Progenitor cell of endocrine pancreas (in vitro differentiated cells): ENCODE measurements at regions not wholly inside any gene's neighbourhood (a gene's known extent, or its start where the extent isn't known, plus 50 kb on each side); places are given as distances from the start of the nearest gene placed in this dataset.

Experiments used
- DNase-seq: peaks from one replicate; pipeline ENCODE4 v3.0.0; 2021; ENCODE audit warnings: low spot score; ENCODE audit not compliant: unreplicated experiment
- H3K27ac Mint-ChIP-seq: 2 replicates; pipeline ENCODE4 v1.8.0; 2021; ENCODE audit warnings: mild to moderate bottlenecking, moderate library complexity, mixed read lengths
- H3K27me3 Mint-ChIP-seq: 2 replicates; pipeline ENCODE4 v1.8.0; 2021; ENCODE audit warnings: mixed read lengths
- H3K36me3 Mint-ChIP-seq: 2 replicates; pipeline ENCODE4 v1.8.0; 2022; ENCODE audit warnings: mixed read lengths; ENCODE audit not compliant: insufficient read depth
- H3K4me1 Mint-ChIP-seq: 2 replicates; pipeline ENCODE4 v1.8.0; 2021; ENCODE audit warnings: low read depth, mixed read lengths
- H3K4me3 Mint-ChIP-seq: 2 replicates; pipeline ENCODE4 v1.8.0; 2021; ENCODE audit warnings: low read depth, mild to moderate bottlenecking, moderate library complexity, mixed read lengths
- H3K9me3 Mint-ChIP-seq: 2 replicates; pipeline ENCODE4 v1.8.0; 2021; ENCODE audit warnings: low read depth, mixed read lengths
- TF ChIP-seq, protein P1 (sequence below): fragments of 200-600 bp; sonication (generic); IDR thresholded peaks from one replicate; pipeline ENCODE4 v1.5.0; 2021; ENCODE audit warnings: antibody characterized with exemption, mild to moderate bottlenecking; ENCODE audit not compliant: unreplicated experiment

DNA sequence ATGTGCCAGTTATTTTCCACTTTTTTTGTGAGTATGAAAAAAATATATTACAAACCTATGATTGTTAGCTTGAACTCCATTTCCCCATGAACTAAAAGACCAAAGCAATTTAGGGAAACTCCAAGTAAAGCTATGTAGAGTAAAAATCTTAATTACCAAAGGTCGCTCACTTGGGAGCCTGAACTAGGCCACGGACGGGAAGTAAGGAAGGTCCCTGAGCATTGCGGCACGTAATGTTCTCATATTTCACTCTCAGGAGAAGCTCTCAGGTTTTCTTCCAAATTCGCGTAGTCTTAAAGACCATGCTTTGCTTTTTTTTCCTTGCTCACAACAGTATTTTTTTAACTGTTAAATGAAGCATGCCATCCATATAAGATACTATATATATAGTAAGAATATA, 215.3 kb upstream of the RARB start:
- H3K36me3 Mint-ChIP-seq: no peaks in the 10 kb centered on the region
- H3K9me3 Mint-ChIP-seq: peaks cover 7% of the 10 kb centered on the region
- H3K4me1 Mint-ChIP-seq: no peaks in the 10 kb centered on the region
- TF ChIP-seq, protein P1, sequence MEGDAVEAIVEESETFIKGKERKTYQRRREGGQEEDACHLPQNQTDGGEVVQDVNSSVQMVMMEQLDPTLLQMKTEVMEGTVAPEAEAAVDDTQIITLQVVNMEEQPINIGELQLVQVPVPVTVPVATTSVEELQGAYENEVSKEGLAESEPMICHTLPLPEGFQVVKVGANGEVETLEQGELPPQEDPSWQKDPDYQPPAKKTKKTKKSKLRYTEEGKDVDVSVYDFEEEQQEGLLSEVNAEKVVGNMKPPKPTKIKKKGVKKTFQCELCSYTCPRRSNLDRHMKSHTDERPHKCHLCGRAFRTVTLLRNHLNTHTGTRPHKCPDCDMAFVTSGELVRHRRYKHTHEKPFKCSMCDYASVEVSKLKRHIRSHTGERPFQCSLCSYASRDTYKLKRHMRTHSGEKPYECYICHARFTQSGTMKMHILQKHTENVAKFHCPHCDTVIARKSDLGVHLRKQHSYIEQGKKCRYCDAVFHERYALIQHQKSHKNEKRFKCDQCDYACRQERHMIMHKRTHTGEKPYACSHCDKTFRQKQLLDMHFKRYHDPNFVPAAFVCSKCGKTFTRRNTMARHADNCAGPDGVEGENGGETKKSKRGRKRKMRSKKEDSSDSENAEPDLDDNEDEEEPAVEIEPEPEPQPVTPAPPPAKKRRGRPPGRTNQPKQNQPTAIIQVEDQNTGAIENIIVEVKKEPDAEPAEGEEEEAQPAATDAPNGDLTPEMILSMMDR: no peak
- DNase-seq: no peak
- no peaks in the 10 kb centered on the region for H3K27me3 Mint-ChIP-seq
- H3K27ac Mint-ChIP-seq: no peak overlapping the region
- H3K4me3 Mint-ChIP-seq: no peak overlapping the region

DNA sequence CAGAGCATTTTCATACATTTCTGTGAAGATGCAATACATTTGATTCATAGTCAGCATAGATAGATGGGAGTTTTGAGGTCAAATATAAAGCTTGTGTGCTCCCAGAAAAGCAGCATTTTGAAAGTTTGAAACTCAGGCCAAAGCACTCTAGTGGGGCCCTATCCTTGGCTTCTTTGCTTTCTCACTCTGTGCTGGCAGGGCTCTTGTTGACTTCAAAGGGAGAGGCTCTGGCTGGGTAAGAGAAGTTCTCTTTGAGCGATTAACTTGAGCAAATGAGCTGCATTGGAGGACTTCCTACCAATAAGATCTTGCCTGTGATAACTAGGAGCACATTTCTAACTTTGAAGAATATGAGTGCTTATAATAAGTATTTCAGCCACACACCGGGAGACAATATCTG, 214.0 kb upstream of the RARB start:
- peaks cover 3% of the 10 kb centered on the region for H3K9me3 Mint-ChIP-seq
- no peaks in the 10 kb centered on the region for H3K36me3 Mint-ChIP-seq
- TF ChIP-seq, protein P1: no peak
- H3K4me3 Mint-ChIP-seq: no peak overlapping the region
- no peaks in the 10 kb centered on the region for H3K4me1 Mint-ChIP-seq
- no peak for DNase-seq
- no peaks in the 10 kb centered on the region for H3K27me3 Mint-ChIP-seq
- H3K27ac Mint-ChIP-seq: no peak overlapping the region

DNA sequence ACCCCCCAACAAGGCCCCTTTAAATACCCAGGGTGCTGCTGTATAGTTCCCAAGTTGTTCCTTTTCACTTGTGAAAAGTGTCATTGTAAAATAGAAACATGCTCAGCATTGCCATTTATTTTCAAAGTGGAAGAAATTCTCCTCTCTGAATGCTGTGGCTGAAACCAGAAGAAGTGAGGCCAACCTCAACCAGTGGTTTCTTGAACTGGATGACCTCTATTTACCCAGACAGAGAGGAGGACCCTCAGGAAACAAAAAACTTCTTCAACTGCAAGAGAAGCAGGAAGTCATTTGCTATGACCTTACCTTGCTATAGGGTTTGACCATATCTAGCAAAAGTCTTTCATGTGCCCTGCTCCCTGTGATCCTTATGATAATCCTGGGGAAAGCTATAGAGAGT, 209.7 kb upstream of the RARB start:
- TF ChIP-seq, protein P1: no peak
- DNase-seq: no peak
- no peaks in the 10 kb centered on the region for H3K27me3 Mint-ChIP-seq
- peaks cover 3% of the 10 kb centered on the region for H3K9me3 Mint-ChIP-seq
- H3K36me3 Mint-ChIP-seq: no peaks in the 10 kb centered on the region
- no peaks in the 10 kb centered on the region for H3K4me1 Mint-ChIP-seq
- H3K27ac Mint-ChIP-seq: no peak overlapping the region
- H3K4me3 Mint-ChIP-seq: no peak overlapping the region

GRCh38 chr3:25226747-25227146, 201.3 kb upstream of the RARB start:
- no peaks in the 10 kb centered on the region for H3K9me3 Mint-ChIP-seq
- no peak overlapping the region for H3K4me3 Mint-ChIP-seq
- no peak overlapping the region for H3K27ac Mint-ChIP-seq
- TF ChIP-seq, protein P1: no peak
- peaks cover 4% of the 10 kb centered on the region for H3K27me3 Mint-ChIP-seq
- H3K4me1 Mint-ChIP-seq: peaks cover 18% of the 10 kb centered on the region
- no peaks in the 10 kb centered on the region for H3K36me3 Mint-ChIP-seq
- no peak for DNase-seq

DNA sequence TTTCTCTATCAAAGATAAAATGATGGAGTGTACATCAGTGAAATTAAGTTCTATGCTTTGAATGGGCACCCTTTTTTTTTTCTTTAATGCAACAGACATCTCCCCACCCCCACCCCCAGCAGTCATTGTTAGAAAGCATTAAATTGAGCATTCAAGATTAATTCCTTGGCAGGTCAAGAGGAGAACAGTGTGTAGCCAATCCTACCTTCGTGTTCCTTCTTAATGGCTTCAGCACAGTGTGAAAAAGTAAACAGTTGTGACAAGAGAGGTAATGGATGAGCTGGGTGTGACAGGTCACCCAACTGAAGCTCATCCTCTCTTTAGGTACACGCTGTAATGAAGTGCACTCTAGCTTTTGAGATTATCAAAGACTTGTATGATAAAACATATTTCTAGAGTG, 198.5 kb upstream of the RARB start:
- TF ChIP-seq, protein P1: no peak
- Mint-ChIP-seq H3K4me3 (no peak overlapping the region), H3K9me3 (no peaks in the 10 kb centered on the region), H3K36me3 (no peaks in the 10 kb centered on the region), H3K27ac (no peak overlapping the region), H3K4me1 (peaks cover 19% of the 10 kb centered on the region), H3K27me3 (peaks cover 6% of the 10 kb centered on the region)
- no peak for DNase-seq
